HG02852 (cell line): ENCODE measurements at regions not wholly inside any gene's neighbourhood (a gene's known extent, or its start where the extent isn't known, plus 50 kb on each side); places are given as distances from the start of the nearest gene placed in this dataset.

Experiments used
- ATAC-seq: cut with Tn5 transposase; IDR thresholded peaks from one replicate; pipeline ENCODE4 v1.9.1; 2021; ENCODE audit warnings: mild to moderate bottlenecking, moderate library complexity; ENCODE audit not compliant: unreplicated experiment

GRCh38 chr3:83734656-83735055 lies 1224.1 kb upstream of the CADM2 start:
- no peak for ATAC-seq

DNA sequence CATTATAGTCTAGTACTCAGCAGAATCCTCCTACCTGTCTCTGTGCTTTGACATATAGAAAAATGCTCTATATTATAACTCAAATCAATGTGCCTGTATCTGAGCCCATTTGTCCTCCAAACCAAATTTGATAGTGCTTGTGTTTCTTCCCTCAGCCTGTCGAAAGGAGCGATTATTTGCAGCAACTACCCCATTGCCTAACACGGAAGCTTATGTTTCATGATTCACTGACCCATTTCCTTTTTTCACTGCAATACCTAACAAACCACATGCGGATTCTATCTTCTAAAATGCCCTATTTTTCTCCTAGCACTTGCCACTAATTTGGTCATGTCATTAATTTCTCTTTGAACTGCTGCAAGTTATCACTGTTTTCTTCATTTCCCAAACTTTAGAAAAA lies 1220.6 kb upstream of the CADM2 start:
- ATAC-seq = no peak

GRCh38 chr3:83740504-83740903 lies 1218.3 kb upstream of the CADM2 start:
- ATAC-seq = no peak

DNA sequence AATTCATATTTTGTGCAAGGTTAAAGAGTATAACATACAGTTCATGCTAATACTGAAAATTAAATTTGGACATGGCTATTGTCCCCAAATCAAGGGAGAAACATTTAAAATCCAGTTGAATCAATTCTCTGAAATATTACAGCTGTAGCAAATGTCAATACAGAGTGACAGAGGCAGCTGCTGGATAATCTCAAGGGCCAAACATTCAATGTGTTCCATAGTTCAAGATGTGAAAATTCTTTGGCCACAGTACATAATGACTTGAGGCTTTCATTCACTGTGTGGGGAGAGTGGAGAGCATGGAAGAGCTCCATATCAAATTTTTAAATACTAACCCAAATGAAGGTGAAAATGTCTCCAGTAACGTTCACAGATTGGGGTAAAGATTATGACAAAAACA lies 1192.8 kb upstream of the CADM2 start:
- no peak for ATAC-seq

- ATAC-seq = no peak
Measured at GRCh38 chr3:83769791-83770663, 1188.8 kb upstream of the CADM2 start.

DNA sequence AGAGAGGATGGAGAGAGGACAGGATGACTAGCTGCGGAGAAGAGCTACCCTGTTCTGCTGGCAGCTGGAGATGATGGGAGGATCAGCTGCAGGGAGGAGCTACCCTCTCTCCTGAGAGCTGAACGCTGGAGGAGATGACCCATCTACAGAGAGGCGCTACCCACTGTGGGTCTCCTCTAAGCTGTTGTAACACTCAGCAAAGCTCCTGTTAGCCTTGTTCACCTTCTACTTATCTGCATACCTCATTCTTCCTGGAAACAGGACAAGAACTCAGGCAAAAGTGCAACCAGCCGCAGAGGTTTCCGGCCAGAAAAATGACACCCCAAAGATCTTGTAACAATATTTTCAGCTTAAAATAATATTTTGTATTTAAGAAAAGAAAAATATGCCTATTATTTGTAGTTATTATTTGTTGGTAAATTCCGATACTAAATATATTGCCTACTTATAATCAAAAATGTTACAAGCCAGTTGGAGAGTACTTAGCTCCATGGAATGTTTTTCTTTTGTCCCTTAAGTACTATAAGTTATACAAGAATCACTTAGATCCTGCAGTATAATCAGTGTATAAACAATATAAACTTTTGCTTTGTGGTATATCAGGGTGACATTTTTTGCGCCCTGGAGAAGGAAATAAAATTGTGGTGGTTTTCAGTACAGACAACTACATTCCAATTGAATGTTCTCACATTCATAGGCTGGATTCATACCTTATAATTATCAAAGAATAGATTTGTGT lies 1188.0 kb upstream of the CADM2 start:
- no peak for ATAC-seq

GRCh38 chr3:83802801-83803200 lies 1156.0 kb upstream of the CADM2 start:
- no peak for ATAC-seq

DNA sequence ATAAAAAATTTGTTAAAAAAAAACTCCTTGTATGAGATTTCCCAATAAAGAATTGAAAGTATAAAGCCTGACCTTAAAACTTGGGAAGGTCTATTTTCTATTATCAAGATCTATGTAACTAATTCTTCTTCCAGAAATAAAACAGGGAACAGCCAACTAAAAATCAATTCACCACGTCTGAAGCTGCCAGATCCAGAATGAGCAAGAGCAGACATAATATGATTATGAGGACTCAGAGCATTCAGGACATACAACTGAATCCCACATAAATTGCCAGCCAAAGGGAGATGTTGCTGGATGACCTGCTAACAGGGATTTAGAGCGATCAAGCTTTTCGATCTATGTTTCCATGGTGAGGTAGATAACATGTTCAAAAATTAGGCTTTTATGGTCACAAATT lies 1151.3 kb upstream of the CADM2 start:
- ATAC-seq = no peak

DNA sequence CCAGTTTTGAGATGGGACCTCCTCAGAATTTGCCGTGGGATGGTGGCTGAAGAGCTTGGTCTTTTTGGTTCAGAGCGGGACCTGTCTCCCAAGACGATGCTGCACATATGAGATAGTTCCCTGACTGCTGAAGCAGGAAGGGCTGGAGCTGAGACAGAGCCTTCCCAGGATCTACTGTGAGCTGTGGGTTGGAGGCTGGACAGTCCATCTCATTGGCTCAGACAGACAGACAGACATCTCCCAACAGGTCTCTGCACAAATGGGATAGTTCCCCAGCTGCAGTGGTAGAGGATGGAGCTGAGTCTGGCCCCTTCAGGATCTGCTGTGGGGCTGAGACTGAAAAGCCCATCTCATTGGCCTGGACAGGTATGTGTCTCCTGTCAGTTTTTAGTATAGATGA lies 1145.6 kb upstream of the CADM2 start:
- ATAC-seq = no peak

- no peak for ATAC-seq
Measured at GRCh38 chr3:83816653-83817052, 1142.1 kb upstream of the CADM2 start.

DNA sequence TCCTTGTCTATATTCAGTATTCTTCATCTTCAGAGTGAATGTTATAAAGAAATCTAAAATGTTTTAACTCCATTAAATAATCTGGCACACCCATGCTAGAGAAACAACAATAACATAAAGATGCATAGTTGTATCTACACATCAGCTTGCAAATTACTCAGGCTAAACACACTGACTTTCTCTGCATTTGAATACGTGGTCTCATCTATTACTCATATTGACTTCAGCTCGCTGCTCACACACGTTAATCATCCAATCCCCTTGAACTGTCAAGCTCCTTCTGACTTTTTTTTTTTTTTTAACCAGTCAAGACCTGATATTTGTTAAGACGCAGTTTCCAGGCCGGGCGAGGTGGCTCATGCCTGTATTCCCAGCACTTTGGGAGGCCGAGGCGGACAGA lies 1137.3 kb upstream of the CADM2 start:
- no peak for ATAC-seq

DNA sequence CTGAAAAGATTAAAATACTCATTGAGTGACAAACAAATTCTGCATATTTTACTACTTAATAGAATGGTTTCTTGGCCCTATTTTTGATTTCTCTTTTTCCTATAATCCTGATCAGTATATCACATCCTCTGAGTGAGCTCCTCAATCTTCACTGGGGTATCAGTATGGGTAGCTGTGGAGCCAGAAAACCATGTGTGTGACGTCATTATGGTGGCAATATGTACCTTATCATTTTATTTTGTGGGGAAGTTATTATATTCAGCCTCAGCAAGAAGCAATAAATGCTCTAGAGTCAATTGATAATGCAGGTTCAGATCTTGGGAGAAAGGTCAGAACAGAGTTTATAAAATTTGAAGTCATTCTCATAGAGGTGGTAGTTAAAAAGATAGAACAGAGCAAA lies 1135.7 kb upstream of the CADM2 start:
- ATAC-seq = no peak

GRCh38 chr3:83835040-83835439 lies 1123.7 kb upstream of the CADM2 start:
- no peak for ATAC-seq

- ATAC-seq = no peak
Measured at GRCh38 chr3:83842511-83842910, 1116.3 kb upstream of the CADM2 start.

DNA sequence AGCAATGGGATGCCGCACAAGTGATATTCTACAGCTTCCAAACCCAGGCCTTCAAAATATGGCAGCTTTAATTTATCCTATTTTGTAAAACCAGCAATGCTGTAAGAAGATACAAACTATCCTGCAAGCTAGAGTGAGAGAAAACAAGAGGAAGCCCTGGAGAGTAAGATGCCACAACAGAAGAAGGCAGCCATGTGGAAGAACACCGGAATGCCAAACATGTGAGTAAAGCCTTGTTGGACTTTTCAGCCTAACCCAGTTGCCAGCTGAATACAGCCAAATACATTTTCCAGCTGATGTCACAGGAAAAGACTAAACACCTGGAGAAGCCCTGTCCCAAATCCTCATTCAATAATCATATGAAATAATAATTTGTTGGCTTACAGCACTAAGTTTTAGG lies 1115.1 kb upstream of the CADM2 start:
- no peak for ATAC-seq

GRCh38 chr3:83849106-83849730 lies 1109.6 kb upstream of the CADM2 start:
- no peak for ATAC-seq

GRCh38 chr3:83863380-83863779 lies 1095.4 kb upstream of the CADM2 start:
- ATAC-seq = no peak

GRCh38 chr3:83868909-83869567 lies 1089.8 kb upstream of the CADM2 start:
- no peak for ATAC-seq

- ATAC-seq = no peak
Measured at GRCh38 chr3:83873550-83873949, 1085.2 kb upstream of the CADM2 start.

DNA sequence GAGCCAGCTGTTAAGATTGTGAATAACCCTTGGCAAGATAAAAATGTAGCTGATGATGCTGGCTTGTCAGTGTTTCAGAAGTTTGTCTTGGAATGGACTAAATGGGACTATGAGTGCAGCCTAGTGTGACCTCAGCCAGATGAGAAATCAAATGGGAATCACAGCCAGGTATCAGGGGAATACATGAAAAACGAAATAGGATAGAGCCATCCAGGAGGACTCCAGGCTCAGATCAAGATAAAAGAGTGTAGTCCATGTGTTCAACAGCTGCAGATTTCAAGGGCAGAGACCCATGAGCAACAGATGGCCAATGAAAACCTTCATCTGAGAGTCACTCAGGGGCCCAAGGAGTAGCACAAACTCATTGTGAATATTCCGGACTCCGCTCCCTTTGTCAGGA lies 1080.9 kb upstream of the CADM2 start:
- no peak for ATAC-seq

DNA sequence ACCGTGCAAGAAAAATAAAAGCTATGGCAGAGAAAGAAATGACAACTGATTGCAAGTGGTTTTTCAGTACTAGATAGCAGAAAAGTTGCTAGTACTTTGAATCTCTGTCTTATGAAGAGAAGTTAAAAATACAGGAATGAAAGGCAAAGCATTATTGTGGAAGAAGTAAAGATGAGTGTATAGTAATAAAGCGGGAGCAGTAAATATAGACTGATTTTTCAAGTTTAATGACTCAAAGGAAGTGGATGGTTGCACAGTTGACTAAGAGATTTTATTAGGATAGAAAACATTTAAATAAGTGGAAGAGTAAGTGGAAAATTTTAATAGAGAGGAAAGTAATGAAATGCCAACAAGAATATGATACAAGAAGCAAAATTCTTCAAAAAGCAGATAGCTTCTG lies 1076.1 kb upstream of the CADM2 start:
- no peak for ATAC-seq
